Osteoblast (primary cell): ENCODE measurements at regions not wholly inside any gene's neighbourhood (a gene's known extent, or its start where the extent isn't known, plus 50 kb on each side); places are given as distances from the start of the nearest gene placed in this dataset.
"Not testable (repeated sequence)": the region's sequence is repeated elsewhere in the genome, so short reads cannot be mapped to it uniquely, and the experiment has no call there.

Experiments used
- DNase-seq: peaks from one replicate; pipeline ENCODE4 v3.0.0; 2011; ENCODE audit warnings: low spot score, mixed read lengths; ENCODE audit not compliant: insufficient read length; ENCODE audit errors: missing footprints
- H2AFZ ChIP-seq: 2 replicates; pipeline ENCODE4 v1.6.0; 2011; ENCODE audit warnings: mild to moderate bottlenecking, low read length
- H3K27ac ChIP-seq: 2 replicates; pipeline ENCODE4 v1.5.1; 2011; ENCODE audit warnings: mild to moderate bottlenecking, low read depth, low read length, moderate library complexity
- H3K27me3 ChIP-seq: 2 replicates; pipeline ENCODE4 v1.6.0; 2012; ENCODE audit warnings: mild to moderate bottlenecking, control low read depth, inconsistent platforms, low read length, moderate library complexity; ENCODE audit not compliant: insufficient read depth
- H3K36me3 ChIP-seq: 2 replicates; pipeline ENCODE4 v1.5.1; 2011; ENCODE audit warnings: mild to moderate bottlenecking, low read length, control low read depth, moderate library complexity; ENCODE audit not compliant: insufficient read depth
- H3K4me1 ChIP-seq: 2 replicates; pipeline ENCODE4 v1.5.1; 2011; ENCODE audit warnings: mild to moderate bottlenecking, low read length, control low read depth, moderate library complexity; ENCODE audit not compliant: insufficient read depth
- H3K4me2 ChIP-seq: 2 replicates; pipeline ENCODE4 v1.6.0; 2011; ENCODE audit warnings: mild to moderate bottlenecking, low read length; ENCODE audit not compliant: insufficient read depth
- H3K4me3 ChIP-seq: fragments of 200-600 bp; sonication (generic); 3 replicates; pipeline ENCODE4 v1.5.1; 2012; ENCODE audit warnings: mild to moderate bottlenecking, low read length, inconsistent platforms; ENCODE audit not compliant: insufficient read depth
- H3K79me2 ChIP-seq: 2 replicates; pipeline ENCODE4 v1.6.0; 2012; ENCODE audit warnings: mild to moderate bottlenecking, low read length, control low read depth, inconsistent platforms; ENCODE audit not compliant: insufficient read depth
- H3K9me3 ChIP-seq: 2 replicates; pipeline ENCODE4 v1.5.1; 2011; ENCODE audit warnings: low read depth, low read length, control low read depth
- H4K20me1 ChIP-seq: 2 replicates; pipeline ENCODE4 v1.6.0; 2012; ENCODE audit warnings: mild to moderate bottlenecking, low read length, control low read depth; ENCODE audit not compliant: insufficient read depth
- CTCF ChIP-seq: IDR thresholded peaks from 2 replicates; pipeline ENCODE4 v1.5.1; 2011; ENCODE audit warnings: mild to moderate bottlenecking, low read depth, low read length, moderate library complexity; ENCODE audit errors: extremely low read depth

GRCh38 chr7:35865287-35865686 lies 64.4 kb downstream of the SEPTIN7 start:
- peaks cover 5% of the 10 kb centered on the region for H4K20me1 ChIP-seq
- H2AFZ ChIP-seq, result no peak overlapping the region
- peak; percentile 15 for DNase-seq
- H3K79me2 ChIP-seq, result peaks cover 63% of the 10 kb centered on the region
- H3K27me3 ChIP-seq, result no peaks in the 10 kb centered on the region
- H3K9me3 ChIP-seq, result no peaks in the 10 kb centered on the region
- no peak overlapping the region for H3K27ac ChIP-seq
- H3K4me1 ChIP-seq, result peaks cover 11% of the 10 kb centered on the region
- H3K4me3 ChIP-seq, result no peak overlapping the region
- no peak for TF ChIP-seq CTCF
- H3K36me3 ChIP-seq, result peaks cover 27% of the 10 kb centered on the region
- no peak overlapping the region for H3K4me2 ChIP-seq

GRCh38 chr7:35866186-35866585 lies 65.3 kb downstream of the SEPTIN7 start:
- no peak overlapping the region for H3K4me2 ChIP-seq
- H3K27ac ChIP-seq, result peak overlapping the region; percentile 9
- DNase-seq, result no peak
- H3K4me1 ChIP-seq, result peaks cover 14% of the 10 kb centered on the region
- H3K27me3 ChIP-seq, result no peaks in the 10 kb centered on the region
- H3K9me3 ChIP-seq, result no peaks in the 10 kb centered on the region
- no peak overlapping the region for H2AFZ ChIP-seq
- no peak for TF ChIP-seq CTCF
- peaks cover 5% of the 10 kb centered on the region for H4K20me1 ChIP-seq
- peaks cover 27% of the 10 kb centered on the region for H3K36me3 ChIP-seq
- no peak overlapping the region for H3K4me3 ChIP-seq
- peaks cover 62% of the 10 kb centered on the region for H3K79me2 ChIP-seq

- not testable (repeated sequence) for DNase-seq, H3K27me3 ChIP-seq, H3K9me3 ChIP-seq, H2AFZ ChIP-seq, H4K20me1 ChIP-seq, H3K4me3 ChIP-seq
- H3K27ac ChIP-seq, result peak overlapping the region; percentile 86
- peaks cover 55% of the 10 kb centered on the region for H3K79me2 ChIP-seq
- H3K4me1 ChIP-seq, result peaks cover 20% of the 10 kb centered on the region
- peak overlapping the region; percentile 41 for H3K4me2 ChIP-seq
- H3K36me3 ChIP-seq, result peaks cover 27% of the 10 kb centered on the region
Measured at GRCh38 chr7:35869117-35869516, 68.3 kb downstream of the SEPTIN7 start.

- Histone ChIP-seq H3K27ac (peak overlapping the region; percentile 86), H3K36me3 (peaks cover 27% of the 10 kb centered on the region), H3K4me1 (peaks cover 27% of the 10 kb centered on the region), H3K9me3 (no peaks in the 10 kb centered on the region), H3K79me2 (peaks cover 54% of the 10 kb centered on the region), H3K4me3 (no peak overlapping the region), H4K20me1 (no peaks in the 10 kb centered on the region), H2AFZ (no peak overlapping the region), H3K4me2 (peak overlapping the region; percentile 41), H3K27me3 (no peaks in the 10 kb centered on the region)
- DNase-seq, result no peak
- TF ChIP-seq CTCF, result no peak
Measured at GRCh38 chr7:35869810-35870209, 69.0 kb downstream of the SEPTIN7 start.
